K562 (cell line): ENCODE measurements at regions not wholly inside any gene's neighbourhood (a gene's known extent, or its start where the extent isn't known, plus 50 kb on each side); places are given as distances from the start of the nearest gene placed in this dataset.

ENCODE experiments used
- ELF2 ChIP-seq: fragments of 250-450 bp; sonication (Bioruptor Pico); IDR thresholded peaks from 2 replicates; pipeline ENCODE4 v1.5.0; 2021; ENCODE audit warnings: mild to moderate bottlenecking
- FOXK2 ChIP-seq, 2 experiments: fragments of 450-650 bp; IDR thresholded peaks in 1 of 2; conservative IDR thresholded peaks in 1 of 2; 2 replicates each; pipeline ENCODE4 v1.6.1; 2016; ENCODE audit warnings: low read depth in 2 of 2, mild to moderate bottlenecking in 1 of 2
- HMBOX1 ChIP-seq: sonication (generic); IDR thresholded peaks from 2 replicates; pipeline ENCODE4 v1.6.1; 2016
- MCM3 ChIP-seq: fragments of 450-650 bp; IDR thresholded peaks from 2 replicates; pipeline ENCODE4 v1.6.1; 2016
- MITF ChIP-seq: IDR thresholded peaks from 2 replicates; pipeline ENCODE4 v1.6.1; 2014; ENCODE audit warnings: antibody characterized with exemption
- NR2F6 ChIP-seq: fragments of 450-650 bp; formaldehyde crosslinking; IDR thresholded peaks from 2 replicates; pipeline ENCODE4 v1.4.0; 2020; ENCODE audit warnings: mild to moderate bottlenecking
- PBX2 ChIP-seq, 2 experiments: IDR thresholded peaks in 1 of 2; conservative IDR thresholded peaks in 1 of 2; 2 replicates each; pipeline ENCODE4 v1.6.1; 2016; ENCODE audit warnings: low read depth in 2 of 2, mild to moderate bottlenecking in 1 of 2, missing compliant biosample characterization in 1 of 2, missing genetic modification characterization in 1 of 2, moderate library complexity in 1 of 2
- SMARCA4 ChIP-seq: fragments of 450-650 bp; IDR thresholded peaks from 2 replicates; pipeline ENCODE4 v1.6.1; 2016
- ZBTB40 ChIP-seq, 2 experiments: fragments of 450-650 bp in 1 of 2; sonication (generic) in 1 of 2; formaldehyde crosslinking in 1 of 2; IDR thresholded peaks; 2 replicates each; pipeline versions ENCODE4 v1.7.1 to v1.9.0; 2016 to 2022; ENCODE audit warnings: inconsistent platforms in 1 of 2, mild to moderate bottlenecking in 1 of 2, missing genetic modification reagents in 1 of 2
- ZC3H8 ChIP-seq: fragments of 450-650 bp; IDR thresholded peaks from 2 replicates; pipeline ENCODE4 v1.6.1; 2017
- ZNF639 ChIP-seq, 2 experiments: fragments of 200-800 bp in 1 of 2; sonication (Bioruptor generic) in 1 of 2; sonication (generic) in 1 of 2; formaldehyde crosslinking in 1 of 2; IDR thresholded peaks in 1 of 2; conservative IDR thresholded peaks in 1 of 2; 2 replicates each; pipeline versions ENCODE4 v1.5.0 to v1.6.1; 2016 to 2020; ENCODE audit warnings: missing compliant biosample characterization in 1 of 2, missing genetic modification characterization in 1 of 2, missing genetic modification reagents in 1 of 2
- ZSCAN29 ChIP-seq: fragments of 450-650 bp; IDR thresholded peaks from 2 replicates; pipeline ENCODE4 v1.6.1; 2017

- TF ChIP-seq ZBTB40 (IDR thresholded peaks at IDR 0.05) (no peak), ZBTB40 (CRISPR knock-in tag; IDR thresholded peaks at IDR 0.05) (no peak), ELF2 (no peak), FOXK2 (conservative IDR thresholded peaks at IDR 0.05 in 1 of 2, IDR thresholded peaks at IDR 0.05 in 1 of 2; ENCODE audit: low read depth in 2 of 2) (peak; percentile 87 to 91), ZC3H8 (no peak), MCM3 (no peak), ZNF639 (CRISPR knock-in tag; conservative IDR thresholded peaks at IDR 0.05 in 1 of 2, IDR thresholded peaks at IDR 0.05 in 1 of 2) (0 out of 4 replicates have a peak, but pooled peaks of 1 of the 2 experiments have one; percentile 28), HMBOX1 (peak; percentile 67), SMARCA4 (peak; percentile 45; the same call in 1 of the 2 replicates), NR2F6 (CRISPR knock-in tag) (no peak), ZSCAN29 (no peak), MITF (no peak), PBX2 (CRISPR knock-in tag; IDR thresholded peaks at IDR 0.05; ENCODE audit: low read depth) (no peak), PBX2 (tag; conservative IDR thresholded peaks at IDR 0.05; ENCODE audit: low read depth) (no peak)
Observed at GRCh38 chr2:64212801-64213321, 68.6 kb upstream of the PELI1 start (continued).
